ENCODE measurements at regions not wholly inside any gene's neighbourhood (a gene's known extent, or its start where the extent isn't known, plus 50 kb on each side); places are given as distances from the start of the nearest gene placed in this dataset.

DNA sequence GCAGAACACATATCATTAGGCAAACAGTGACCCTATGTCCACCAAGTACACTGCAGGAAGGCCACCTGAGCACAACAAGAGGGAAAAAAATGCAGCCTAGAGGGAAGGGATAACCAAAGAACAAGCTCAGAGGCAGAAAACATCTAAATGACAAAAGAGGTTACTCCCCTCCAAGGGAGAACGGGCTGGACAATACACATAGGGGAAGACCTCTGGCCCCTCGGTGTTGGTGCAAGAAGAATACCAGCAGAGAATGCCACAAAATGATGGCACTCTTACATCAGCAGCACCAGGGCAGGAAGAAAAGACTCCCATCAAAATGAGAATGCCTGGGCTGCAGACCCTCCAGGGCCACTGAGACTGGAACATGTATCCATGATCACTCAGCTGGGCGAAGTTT is 66.6 kb upstream of the OPCML start:
- TF ChIP-seq, protein P1, sequence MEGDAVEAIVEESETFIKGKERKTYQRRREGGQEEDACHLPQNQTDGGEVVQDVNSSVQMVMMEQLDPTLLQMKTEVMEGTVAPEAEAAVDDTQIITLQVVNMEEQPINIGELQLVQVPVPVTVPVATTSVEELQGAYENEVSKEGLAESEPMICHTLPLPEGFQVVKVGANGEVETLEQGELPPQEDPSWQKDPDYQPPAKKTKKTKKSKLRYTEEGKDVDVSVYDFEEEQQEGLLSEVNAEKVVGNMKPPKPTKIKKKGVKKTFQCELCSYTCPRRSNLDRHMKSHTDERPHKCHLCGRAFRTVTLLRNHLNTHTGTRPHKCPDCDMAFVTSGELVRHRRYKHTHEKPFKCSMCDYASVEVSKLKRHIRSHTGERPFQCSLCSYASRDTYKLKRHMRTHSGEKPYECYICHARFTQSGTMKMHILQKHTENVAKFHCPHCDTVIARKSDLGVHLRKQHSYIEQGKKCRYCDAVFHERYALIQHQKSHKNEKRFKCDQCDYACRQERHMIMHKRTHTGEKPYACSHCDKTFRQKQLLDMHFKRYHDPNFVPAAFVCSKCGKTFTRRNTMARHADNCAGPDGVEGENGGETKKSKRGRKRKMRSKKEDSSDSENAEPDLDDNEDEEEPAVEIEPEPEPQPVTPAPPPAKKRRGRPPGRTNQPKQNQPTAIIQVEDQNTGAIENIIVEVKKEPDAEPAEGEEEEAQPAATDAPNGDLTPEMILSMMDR (conservative IDR thresholded peaks at IDR 0.05) = no peak
- no peak for TF ChIP-seq ZFX (IDR thresholded peaks at IDR 0.05)
- no peak overlapping the region for H3K27ac ChIP-seq

DNA sequence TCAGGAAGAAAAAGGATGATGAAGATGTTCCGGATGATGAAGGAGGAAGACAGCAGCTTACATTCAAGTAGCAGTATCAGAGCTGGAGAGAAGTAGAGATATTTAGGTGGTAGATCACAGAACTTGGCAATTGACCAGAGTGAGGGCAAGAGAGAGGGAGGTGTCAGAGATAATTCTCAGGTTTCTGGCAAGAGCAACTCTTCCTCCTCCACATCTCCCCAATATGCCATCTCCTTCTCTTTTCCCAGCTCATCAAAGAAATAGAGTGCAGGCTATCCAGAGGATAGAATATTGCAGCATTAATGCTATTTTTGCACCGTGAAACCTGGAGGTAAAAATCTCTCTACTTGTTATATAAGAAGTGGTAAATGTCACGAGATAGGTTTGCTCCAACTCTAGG is 64.9 kb upstream of the OPCML start:
- TF ChIP-seq, protein P1 (conservative IDR thresholded peaks at IDR 0.05) = no peak
- no peak for TF ChIP-seq ZFX (IDR thresholded peaks at IDR 0.05)
- H3K27ac ChIP-seq = no peak overlapping the region

DNA sequence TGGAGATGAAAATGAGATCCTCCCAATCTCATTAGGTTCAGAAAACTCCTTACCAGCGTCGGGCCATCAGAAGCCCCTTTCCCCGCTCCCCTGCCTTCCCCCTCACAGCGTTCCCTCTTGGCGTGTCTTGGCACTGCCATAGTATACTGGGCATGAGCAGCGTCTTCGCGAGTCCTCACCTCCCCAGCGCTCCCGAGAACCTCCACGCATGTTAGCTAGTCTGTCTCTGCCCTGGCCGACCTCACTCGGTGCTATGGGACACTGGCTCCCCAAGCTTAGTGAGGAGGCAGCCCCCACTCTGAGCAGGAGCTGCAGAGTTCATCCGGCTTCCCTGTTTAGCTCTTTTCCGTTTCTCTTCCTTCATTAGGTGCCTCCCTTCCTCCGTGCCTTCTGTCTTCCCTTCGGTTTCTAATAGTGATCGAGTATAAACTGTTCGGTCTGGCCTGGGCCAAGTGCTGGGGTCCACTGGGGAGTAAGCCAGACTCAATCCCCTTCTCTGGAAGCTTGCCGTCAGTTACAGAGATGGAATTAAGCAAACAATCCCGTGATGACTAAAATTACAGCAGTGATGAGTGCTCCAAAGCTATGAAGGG is 63.8 kb upstream of the OPCML start:
- TF ChIP-seq, protein P1 (conservative IDR thresholded peaks at IDR 0.05) = no peak
- H3K27ac ChIP-seq = no peak overlapping the region

DNA sequence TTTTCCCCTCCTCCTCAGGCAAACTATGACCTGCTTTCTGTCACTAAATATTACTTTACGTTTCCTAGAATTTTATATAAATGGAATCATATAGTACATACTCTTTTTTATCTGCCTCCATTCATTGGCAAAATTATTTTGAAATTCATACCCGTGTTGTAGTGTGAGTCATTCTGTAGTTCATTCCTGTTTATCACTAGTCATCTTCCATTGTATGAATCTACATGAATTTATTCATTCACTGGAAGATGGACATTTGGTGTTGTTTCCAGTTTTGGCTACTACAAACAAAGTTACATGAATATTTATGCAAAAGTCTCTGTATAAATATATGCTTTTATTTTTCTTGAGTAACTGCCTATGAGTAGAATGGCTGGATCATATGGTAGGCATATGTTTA is 60.7 kb upstream of the OPCML start:
- H3K27ac ChIP-seq = no peak overlapping the region
- TF ChIP-seq ZFX (IDR thresholded peaks at IDR 0.05) = no peak
- TF ChIP-seq, protein P1 (conservative IDR thresholded peaks at IDR 0.05) = no peak

GRCh38 chr11:133586903-133587517 is 54.7 kb upstream of the OPCML start:
- no peak overlapping the region for H3K27ac ChIP-seq
- TF ChIP-seq, protein P1 (conservative IDR thresholded peaks at IDR 0.05) = no peak
- TF ChIP-seq ZFX (IDR thresholded peaks at IDR 0.05) = no peak

DNA sequence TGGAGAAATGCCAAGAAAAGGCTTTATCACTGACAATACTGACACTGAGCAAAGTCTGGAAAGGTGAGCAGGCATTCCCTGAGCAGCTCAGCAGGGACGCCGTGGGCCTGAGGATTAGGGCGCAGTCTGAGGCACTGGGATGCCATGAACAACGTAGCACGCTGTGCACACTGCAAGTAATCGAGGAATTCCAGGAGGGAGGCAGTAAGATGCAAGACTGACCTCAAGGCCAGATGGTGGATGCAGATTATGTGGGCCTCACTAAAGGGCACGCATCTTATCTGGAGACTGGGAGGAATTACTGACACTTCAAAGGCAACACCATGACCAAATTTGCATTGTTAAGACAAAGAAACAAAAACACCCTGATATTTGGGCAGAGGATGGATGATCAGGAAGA is 50.4 kb upstream of the OPCML start:
- TF ChIP-seq ZFX (IDR thresholded peaks at IDR 0.05) = no peak
- TF ChIP-seq, protein P1 (conservative IDR thresholded peaks at IDR 0.05) = no peak
- no peak overlapping the region for H3K27ac ChIP-seq

GRCh38 chr11:133582326-133582725 is 50.0 kb upstream of the OPCML start:
- H3K27ac ChIP-seq = no peak overlapping the region
- TF ChIP-seq ZFX (IDR thresholded peaks at IDR 0.05) = no peak
- TF ChIP-seq, protein P1 (conservative IDR thresholded peaks at IDR 0.05) = no peak

Data from C4-2B (cell line).